Thoracic aorta (tissue), 2 donors: ENCODE measurements at regions not wholly inside any gene's neighbourhood (a gene's known extent, or its start where the extent isn't known, plus 50 kb on each side); places are given as distances from the start of the nearest gene placed in this dataset.

Experiments
- ATAC-seq: fragments of 150-250 bp; one replicate; pipeline ENCODE4 v1.8.0; 2017; ENCODE audit warnings: low read depth; ENCODE audit not compliant: insufficient number of reproducible peaks, low FRiP score
- DNase-seq: peaks from one replicate; pipeline ENCODE4 v3.0.0-alpha.2; 2020; ENCODE audit warnings: low spot score
- H3K27ac ChIP-seq, 2 donors: fragments of 200-600 bp; sonication (generic); 1 replicate in 1 of 2; 2 replicates in 1 of 2; pipeline ENCODE4 v1.5.1; 2016; ENCODE audit warnings: mild to moderate bottlenecking in 2 of 2, moderate library complexity in 2 of 2
- H3K27me3 ChIP-seq: fragments of 200-600 bp; sonication (generic); replicated peaks from 2 replicates; pipeline ENCODE4 v1.6.0; 2016; ENCODE audit warnings: mild to moderate bottlenecking; ENCODE audit not compliant: insufficient read depth
- H3K36me3 ChIP-seq: fragments of 200-600 bp; sonication (generic); one replicate; pipeline ENCODE4 v1.5.1; 2016
- H3K4me1 ChIP-seq, 2 donors: fragments of 200-600 bp; sonication (generic); 1 replicate in 1 of 2; 2 replicates in 1 of 2; pipeline versions ENCODE4 v1.5.1 to v1.6.0; 2016; ENCODE audit warnings: low read depth in 2 of 2, mild to moderate bottlenecking in 1 of 2; ENCODE audit not compliant: control insufficient read depth in 1 of 2
- H3K4me3 ChIP-seq: fragments of 200-600 bp; sonication (generic); 2 replicates; pipeline ENCODE4 v1.5.1; 2016; ENCODE audit warnings: mild to moderate bottlenecking
- H3K9me3 ChIP-seq: fragments of 200-600 bp; sonication (generic); 2 replicates; pipeline ENCODE4 v1.5.1; 2016
- TF ChIP-seq, protein P1 (sequence below): fragments of 200-600 bp; sonication (generic); IDR thresholded peaks from one replicate; pipeline ENCODE4 v1.5.1; 2019; ENCODE audit warnings: antibody characterized with exemption

DNA sequence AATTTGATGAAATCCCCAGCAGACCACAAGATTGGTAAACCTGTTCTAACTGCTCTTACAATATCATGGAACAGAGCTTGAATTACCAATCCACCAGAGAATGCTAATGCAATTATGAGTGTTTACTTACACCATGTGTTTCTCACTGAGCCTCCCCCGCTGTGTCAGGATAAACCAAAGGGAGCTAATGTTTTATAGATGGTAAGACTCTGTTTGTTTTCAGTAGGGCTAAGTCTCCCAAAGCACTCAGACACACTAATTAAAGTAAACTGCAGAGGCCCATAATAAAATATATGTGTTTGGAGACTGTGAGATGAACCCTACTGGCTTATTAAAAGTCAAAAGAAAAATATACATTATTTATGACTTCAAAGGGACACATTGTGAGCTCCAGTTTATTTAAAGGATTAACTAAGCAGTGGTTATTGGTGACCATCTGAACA, 261.7 kb upstream of the FAM241A start:
- no peaks in the 10 kb centered on the region for H3K4me1 ChIP-seq
- H3K27ac ChIP-seq: no peak overlapping the region
- no peak overlapping the region for H3K4me3 ChIP-seq
- no peaks in the 10 kb centered on the region for H3K36me3 ChIP-seq
- H3K27me3 ChIP-seq: no peaks in the 10 kb centered on the region
- H3K9me3 ChIP-seq: no peaks in the 10 kb centered on the region
- DNase-seq (no peak), ATAC-seq (no peak)
- TF ChIP-seq, protein P1, sequence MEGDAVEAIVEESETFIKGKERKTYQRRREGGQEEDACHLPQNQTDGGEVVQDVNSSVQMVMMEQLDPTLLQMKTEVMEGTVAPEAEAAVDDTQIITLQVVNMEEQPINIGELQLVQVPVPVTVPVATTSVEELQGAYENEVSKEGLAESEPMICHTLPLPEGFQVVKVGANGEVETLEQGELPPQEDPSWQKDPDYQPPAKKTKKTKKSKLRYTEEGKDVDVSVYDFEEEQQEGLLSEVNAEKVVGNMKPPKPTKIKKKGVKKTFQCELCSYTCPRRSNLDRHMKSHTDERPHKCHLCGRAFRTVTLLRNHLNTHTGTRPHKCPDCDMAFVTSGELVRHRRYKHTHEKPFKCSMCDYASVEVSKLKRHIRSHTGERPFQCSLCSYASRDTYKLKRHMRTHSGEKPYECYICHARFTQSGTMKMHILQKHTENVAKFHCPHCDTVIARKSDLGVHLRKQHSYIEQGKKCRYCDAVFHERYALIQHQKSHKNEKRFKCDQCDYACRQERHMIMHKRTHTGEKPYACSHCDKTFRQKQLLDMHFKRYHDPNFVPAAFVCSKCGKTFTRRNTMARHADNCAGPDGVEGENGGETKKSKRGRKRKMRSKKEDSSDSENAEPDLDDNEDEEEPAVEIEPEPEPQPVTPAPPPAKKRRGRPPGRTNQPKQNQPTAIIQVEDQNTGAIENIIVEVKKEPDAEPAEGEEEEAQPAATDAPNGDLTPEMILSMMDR: no peak

DNA sequence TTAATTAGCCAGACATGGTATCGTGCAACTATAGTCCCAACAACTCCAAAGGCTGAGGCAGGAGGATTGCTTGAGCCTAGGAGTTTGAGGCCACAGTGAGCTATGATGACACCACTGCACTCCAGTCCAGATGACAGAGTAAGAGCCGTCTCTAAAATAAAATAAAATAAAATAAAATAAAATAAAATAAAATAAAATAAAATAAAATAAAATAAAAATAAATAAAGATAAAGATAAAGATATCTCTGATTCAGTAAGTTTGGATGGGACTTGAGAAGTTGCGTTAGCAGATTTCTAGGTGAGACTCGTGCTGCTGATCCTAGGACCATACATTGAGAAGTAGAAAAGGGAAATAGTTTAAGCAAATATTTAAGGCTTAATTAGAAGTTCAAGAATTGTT, 254.8 kb upstream of the FAM241A start:
- ATAC-seq: no peak
- TF ChIP-seq, protein P1: no peak
- DNase-seq: no peak
- H3K27ac ChIP-seq: no peak overlapping the region
- no peaks in the 10 kb centered on the region for H3K9me3 ChIP-seq
- no peaks in the 10 kb centered on the region for H3K36me3 ChIP-seq
- H3K4me1 ChIP-seq: no peaks in the 10 kb centered on the region
- no peaks in the 10 kb centered on the region for H3K27me3 ChIP-seq
- H3K4me3 ChIP-seq: no peak overlapping the region

- Histone ChIP-seq H3K4me1 (no peaks in the 10 kb centered on the region), H3K36me3 (no peaks in the 10 kb centered on the region), H3K27ac (no peak overlapping the region), H3K4me3 (no peak overlapping the region), H3K27me3 (no peaks in the 10 kb centered on the region), H3K9me3 (no peaks in the 10 kb centered on the region)
- TF ChIP-seq, protein P1: no peak
- no peak for DNase-seq
- ATAC-seq: no peak
These were observed 239.7 kb upstream of the FAM241A start for GRCh38 chr4:111905511-111905910.

- no peak for ATAC-seq
These were observed 225.6 kb upstream of the FAM241A start for GRCh38 chr4:111919639-111920038.

DNA sequence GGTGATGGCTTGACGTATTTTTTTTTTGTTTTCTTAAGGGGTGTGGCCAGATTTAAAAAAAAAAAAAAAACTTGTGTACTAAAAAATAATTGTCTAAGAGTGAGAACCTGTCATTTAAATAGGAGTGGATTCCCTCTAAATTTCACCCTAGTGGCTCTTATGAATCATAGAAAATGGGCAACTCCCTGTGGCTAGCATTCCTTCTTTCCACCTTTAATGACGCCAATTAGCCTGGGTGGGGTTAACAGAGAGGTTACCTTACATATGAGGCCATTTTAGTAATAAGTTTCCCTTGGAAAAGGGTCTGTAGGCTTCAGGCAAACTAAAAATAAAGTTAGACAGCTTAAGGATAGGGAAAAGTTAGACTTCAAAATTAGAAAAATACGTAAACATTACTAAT, 223.5 kb upstream of the FAM241A start:
- Histone ChIP-seq H3K4me1 (no peaks in the 10 kb centered on the region), H3K4me3 (no peak overlapping the region), H3K27me3 (no peaks in the 10 kb centered on the region), H3K27ac (no peak overlapping the region), H3K36me3 (no peaks in the 10 kb centered on the region), H3K9me3 (no peaks in the 10 kb centered on the region)
- TF ChIP-seq, protein P1: no peak
- no peak for ATAC-seq
- DNase-seq: no peak

More at GRCh38 chr4:111919639-111920038, 225.6 kb upstream of the FAM241A start:
- Histone ChIP-seq H3K27me3 (no peaks in the 10 kb centered on the region), H3K4me1 (no peaks in the 10 kb centered on the region), H3K9me3 (no peaks in the 10 kb centered on the region), H3K4me3 (no peak overlapping the region), H3K27ac (no peak overlapping the region), H3K36me3 (no peaks in the 10 kb centered on the region)
- TF ChIP-seq, protein P1: no peak
- DNase-seq: no peak
